Stimulated activated CD8-positive, alpha-beta memory T cell treated with anti-CD3 and anti-CD28 coated beads, Interleukin-12 subunit alpha, Interleukin-12 subunit beta, amount 100 ng/mL, for 4 hours (primary cell): ENCODE measurements at regions not wholly inside any gene's neighbourhood (a gene's known extent, or its start where the extent isn't known, plus 50 kb on each side); places are given as distances from the start of the nearest gene placed in this dataset.

Experiments
- DNase-seq: peaks from one replicate; pipeline ENCODE4 v3.0.0-alpha.2; 2020; ENCODE audit warnings: low read depth

- no peak for DNase-seq
These were observed 250.0 kb upstream of the SLC39A10 start for GRCh38 chr2:195406886-195407603.

GRCh38 chr2:195404651-195405050 lies 252.4 kb upstream of the SLC39A10 start:
- no peak for DNase-seq

- no peak for DNase-seq
These were observed 260.5 kb upstream of the SLC39A10 start for GRCh38 chr2:195396479-195396878.

- no peak for DNase-seq
These were observed 261.7 kb upstream of the SLC39A10 start for GRCh38 chr2:195395362-195395761.

- DNase-seq, result no peak
These were observed 264.3 kb upstream of the SLC39A10 start for GRCh38 chr2:195392446-195393336.

- no peak for DNase-seq
These were observed 266.2 kb upstream of the SLC39A10 start for GRCh38 chr2:195390686-195391321.

GRCh38 chr2:195388028-195388427 lies 269.0 kb upstream of the SLC39A10 start:
- no peak for DNase-seq

GRCh38 chr2:195382186-195382585 lies 274.8 kb upstream of the SLC39A10 start:
- no peak for DNase-seq

GRCh38 chr2:195370167-195370943 lies 286.7 kb upstream of the SLC39A10 start:
- no peak for DNase-seq

- no peak for DNase-seq
These were observed 287.8 kb upstream of the SLC39A10 start for GRCh38 chr2:195369218-195369587.

GRCh38 chr2:195368249-195369217 lies 288.5 kb upstream of the SLC39A10 start:
- DNase-seq, result no peak

- DNase-seq, result no peak
These were observed 289.2 kb upstream of the SLC39A10 start for GRCh38 chr2:195367809-195368208.

GRCh38 chr2:195364015-195364965 lies 292.7 kb upstream of the SLC39A10 start:
- no peak for DNase-seq

- no peak for DNase-seq
These were observed 293.5 kb upstream of the SLC39A10 start for GRCh38 chr2:195363496-195363895.

GRCh38 chr2:195360242-195360641 lies 296.8 kb upstream of the SLC39A10 start:
- DNase-seq, result no peak

- no peak for DNase-seq
These were observed 297.8 kb upstream of the SLC39A10 start for GRCh38 chr2:195359043-195359735.

GRCh38 chr2:195356920-195357440 lies 300.0 kb upstream of the SLC39A10 start:
- no peak for DNase-seq

- no peak for DNase-seq
These were observed 301.0 kb upstream of the SLC39A10 start for GRCh38 chr2:195356026-195356425.

- no peak for DNase-seq
These were observed 304.4 kb upstream of the SLC39A10 start for GRCh38 chr2:195352581-195352980.
